AG10803 (cell line): ENCODE measurements at regions not wholly inside any gene's neighbourhood (a gene's known extent, or its start where the extent isn't known, plus 50 kb on each side); places are given as distances from the start of the nearest gene placed in this dataset.
A peak's percentile ranks its signal among the peaks of the same experiment; 100 is the strongest.

Experiments
- DNase-seq: peaks from one replicate; pipeline ENCODE4 v3.0.0; 2010; ENCODE audit warnings: low read depth
- H3K4me3 ChIP-seq: 2 replicates; pipeline ENCODE4 v1.5.1; 2011; ENCODE audit warnings: mild to moderate bottlenecking, low read length, control low read depth
- TF ChIP-seq, protein P1 (sequence below): conservative IDR thresholded peaks from 2 replicates; pipeline ENCODE4 v1.5.1; 2011; ENCODE audit warnings: mild to moderate bottlenecking, low read length, control low read depth, inconsistent platforms

DNA sequence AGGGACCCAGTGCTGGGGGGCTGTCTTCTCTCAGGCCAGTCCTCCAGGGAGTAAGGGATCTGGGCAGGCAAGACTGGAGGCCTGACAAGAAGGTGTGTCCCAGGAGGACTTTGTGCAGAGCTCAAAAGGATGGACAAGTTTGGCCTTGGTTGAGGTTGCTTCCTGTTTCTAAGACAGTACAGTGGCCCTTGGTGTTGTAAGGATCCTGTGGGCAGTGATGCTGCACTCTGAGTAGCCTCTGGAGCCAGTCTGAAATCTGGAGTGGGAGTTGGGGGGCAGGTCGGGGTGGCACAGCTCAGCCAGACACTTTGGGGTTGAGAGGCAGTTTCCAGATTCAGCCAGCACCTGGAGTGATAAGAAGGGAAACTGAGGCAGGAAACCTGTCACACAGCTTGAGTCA, 139.2 kb upstream of the ZMIZ1 start:
- TF ChIP-seq, protein P1, sequence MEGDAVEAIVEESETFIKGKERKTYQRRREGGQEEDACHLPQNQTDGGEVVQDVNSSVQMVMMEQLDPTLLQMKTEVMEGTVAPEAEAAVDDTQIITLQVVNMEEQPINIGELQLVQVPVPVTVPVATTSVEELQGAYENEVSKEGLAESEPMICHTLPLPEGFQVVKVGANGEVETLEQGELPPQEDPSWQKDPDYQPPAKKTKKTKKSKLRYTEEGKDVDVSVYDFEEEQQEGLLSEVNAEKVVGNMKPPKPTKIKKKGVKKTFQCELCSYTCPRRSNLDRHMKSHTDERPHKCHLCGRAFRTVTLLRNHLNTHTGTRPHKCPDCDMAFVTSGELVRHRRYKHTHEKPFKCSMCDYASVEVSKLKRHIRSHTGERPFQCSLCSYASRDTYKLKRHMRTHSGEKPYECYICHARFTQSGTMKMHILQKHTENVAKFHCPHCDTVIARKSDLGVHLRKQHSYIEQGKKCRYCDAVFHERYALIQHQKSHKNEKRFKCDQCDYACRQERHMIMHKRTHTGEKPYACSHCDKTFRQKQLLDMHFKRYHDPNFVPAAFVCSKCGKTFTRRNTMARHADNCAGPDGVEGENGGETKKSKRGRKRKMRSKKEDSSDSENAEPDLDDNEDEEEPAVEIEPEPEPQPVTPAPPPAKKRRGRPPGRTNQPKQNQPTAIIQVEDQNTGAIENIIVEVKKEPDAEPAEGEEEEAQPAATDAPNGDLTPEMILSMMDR, result no peak
- H3K4me3 ChIP-seq, result no peak overlapping the region
- DNase-seq, result no peak

DNA sequence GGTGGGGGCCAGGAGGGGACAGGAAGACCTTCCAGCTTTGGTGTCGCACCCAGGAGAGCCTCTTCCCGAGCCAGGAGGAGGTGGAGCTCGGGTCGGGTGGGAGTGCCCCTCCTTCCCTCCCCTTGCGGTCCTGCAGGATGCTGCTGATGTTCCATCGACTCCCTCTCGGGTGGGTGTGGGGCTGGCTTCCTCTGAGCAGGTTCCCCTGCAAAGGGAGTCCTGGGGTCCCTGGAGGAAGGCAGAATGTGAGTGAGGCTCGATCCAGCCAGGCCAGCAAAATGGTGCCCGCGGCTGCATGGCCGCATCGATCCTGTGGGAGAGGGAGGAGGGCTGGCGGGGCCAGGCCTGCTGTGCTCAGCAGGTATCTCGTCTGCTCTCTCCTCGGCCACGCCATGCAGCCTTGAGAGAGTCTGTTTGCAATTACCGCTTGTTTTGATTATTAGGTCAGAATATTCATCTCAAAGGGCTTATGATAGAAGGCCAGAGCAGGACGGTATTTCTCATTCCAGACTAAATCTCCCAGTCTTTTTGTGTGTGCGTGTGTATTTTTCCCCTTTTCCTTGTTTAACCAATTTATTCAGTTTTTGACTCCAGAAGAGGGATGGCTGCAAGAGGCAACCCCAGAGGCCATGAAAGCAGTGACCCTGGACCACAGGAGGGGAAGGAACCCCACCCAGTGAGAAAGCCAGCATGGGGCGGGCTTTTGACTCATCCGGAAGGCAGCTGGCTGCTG, 137.3 kb upstream of the ZMIZ1 start:
- TF ChIP-seq, protein P1, result no peak
- peak; percentile 94 for DNase-seq
- H3K4me3 ChIP-seq, result no peak overlapping the region

DNA sequence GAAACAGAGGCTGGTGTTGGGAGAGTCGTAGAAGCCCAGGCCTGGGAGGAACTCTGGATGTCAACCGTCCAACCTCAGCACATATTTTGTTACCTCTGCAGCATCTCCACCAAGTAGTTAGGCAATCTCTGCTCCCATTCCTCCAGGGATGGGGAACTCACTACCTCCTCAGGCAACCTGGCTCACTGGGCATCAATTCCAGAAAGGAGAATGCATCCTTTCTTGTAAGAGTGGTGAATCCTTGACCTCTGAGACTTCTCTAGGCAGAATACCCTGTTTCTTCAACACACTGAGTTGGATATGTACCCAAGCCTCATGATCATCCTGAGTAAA, 136.7 kb upstream of the ZMIZ1 start:
- DNase-seq, result no peak
- TF ChIP-seq, protein P1, result no peak
- H3K4me3 ChIP-seq, result no peak overlapping the region

DNA sequence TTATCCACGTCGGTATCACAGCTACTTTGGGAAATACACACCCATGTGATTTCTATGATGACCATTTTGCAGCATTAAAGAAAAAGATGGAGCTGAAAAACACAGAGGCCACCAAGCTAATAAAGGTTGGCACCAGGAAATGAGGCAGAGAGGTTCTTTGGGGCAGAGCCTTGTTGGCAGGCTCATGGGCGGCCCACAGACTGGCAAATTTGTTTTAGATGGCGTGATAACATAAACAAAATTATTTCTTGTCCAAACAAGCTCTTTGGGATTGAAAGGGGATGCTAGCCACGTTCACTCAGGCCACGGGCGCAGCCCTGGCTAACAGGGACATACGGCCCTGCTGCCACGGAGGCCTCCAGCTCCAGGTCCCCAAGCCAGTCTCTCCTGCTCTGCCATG, 135.9 kb upstream of the ZMIZ1 start:
- no peak overlapping the region for H3K4me3 ChIP-seq
- DNase-seq, result no peak
- TF ChIP-seq, protein P1, result no peak

DNA sequence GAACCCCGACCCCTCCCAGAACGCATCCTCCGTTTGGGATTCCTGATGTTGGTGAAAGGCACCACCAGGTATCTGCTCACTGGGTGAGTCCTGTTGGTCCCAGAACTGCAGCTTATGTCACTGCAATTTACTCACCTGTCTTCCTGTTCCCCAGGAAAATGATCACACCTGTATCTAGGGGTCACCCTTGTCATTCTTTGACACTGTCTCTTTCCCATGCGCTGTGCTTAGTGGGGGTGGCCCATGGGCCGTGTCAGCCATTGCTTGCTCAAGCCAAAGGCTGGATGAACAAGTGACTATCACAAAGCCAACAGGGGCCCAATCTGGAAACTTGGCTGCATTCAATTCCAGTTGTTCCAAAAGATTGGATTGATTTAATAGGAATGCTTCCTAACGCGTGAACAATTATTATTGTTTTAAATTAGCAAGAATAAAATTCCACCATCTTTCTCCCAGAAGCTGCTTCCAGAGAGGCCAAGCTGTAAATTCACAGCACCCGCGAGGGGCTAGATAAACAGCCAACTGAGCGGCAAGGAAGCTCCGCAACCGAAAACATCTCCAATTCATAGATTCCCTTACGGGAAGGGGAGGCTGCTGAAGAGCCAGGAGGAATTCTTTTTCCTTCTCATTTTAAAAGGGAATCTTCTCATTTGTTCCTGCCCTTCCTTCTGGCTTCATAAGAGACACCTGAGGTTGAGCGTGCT, 134.8 kb upstream of the ZMIZ1 start:
- no peak for DNase-seq
- no peak overlapping the region for H3K4me3 ChIP-seq
- TF ChIP-seq, protein P1, result no peak

DNA sequence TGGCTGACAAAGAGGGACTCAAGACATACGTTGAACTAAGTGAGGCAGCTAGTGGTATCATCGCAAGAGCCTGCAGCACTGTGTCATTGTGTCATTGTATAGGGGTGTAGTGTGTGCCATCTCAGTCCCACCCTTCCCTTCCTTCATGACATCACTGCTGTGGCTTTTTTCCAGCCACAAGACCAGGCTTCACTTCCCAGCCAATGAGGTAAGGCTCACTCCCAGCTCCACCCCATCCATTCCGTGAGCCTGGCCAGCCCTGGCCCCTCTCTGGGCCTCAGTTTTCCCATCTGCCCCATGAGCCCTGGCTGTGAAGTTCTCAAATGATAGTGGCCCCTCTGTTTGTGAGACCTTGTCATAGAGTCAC, 134.3 kb upstream of the ZMIZ1 start:
- DNase-seq, result peak; percentile 46
- no peak overlapping the region for H3K4me3 ChIP-seq
- TF ChIP-seq, protein P1, result no peak

DNA sequence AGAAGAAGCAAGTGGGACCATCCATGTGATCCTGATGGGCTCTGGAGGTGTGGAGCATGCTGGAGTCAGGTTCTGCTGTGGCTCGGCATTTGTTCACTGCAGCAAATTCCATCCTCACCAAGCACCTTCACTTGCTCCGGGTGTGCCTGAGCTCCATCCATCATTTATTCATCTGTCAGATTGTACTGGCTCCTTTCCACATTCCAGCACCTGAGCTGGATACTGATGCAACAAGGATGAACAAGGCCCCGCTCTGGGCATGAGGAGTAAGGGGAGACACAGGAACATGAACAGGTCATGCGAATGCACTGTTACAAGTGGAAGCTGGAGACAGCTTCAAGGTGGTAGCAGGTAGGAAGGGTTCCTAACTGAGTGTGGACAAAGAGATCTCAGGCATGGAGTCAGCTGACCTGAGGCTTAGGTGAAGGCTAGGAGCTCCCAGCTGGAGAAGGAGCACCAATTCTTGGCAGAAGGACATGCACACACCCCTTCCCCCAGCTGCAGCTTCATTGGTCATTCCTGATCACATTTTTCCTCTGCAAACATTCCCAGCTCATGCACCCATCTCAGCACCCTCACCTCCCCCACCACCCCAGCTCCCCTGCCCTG, 133.7 kb upstream of the ZMIZ1 start:
- TF ChIP-seq, protein P1, result no peak
- H3K4me3 ChIP-seq, result no peak overlapping the region
- no peak for DNase-seq
